Stimulated activated CD4-positive, alpha-beta T cell treated with anti-CD3 and anti-CD28 coated beads, Interleukin-4, amount 100 ng/mL, for 24 hours (primary cell): ENCODE measurements at regions not wholly inside any gene's neighbourhood (a gene's known extent, or its start where the extent isn't known, plus 50 kb on each side); places are given as distances from the start of the nearest gene placed in this dataset.
"Not testable (repeated sequence)": the region's sequence is repeated elsewhere in the genome, so short reads cannot be mapped to it uniquely, and the experiment has no call there.

Experiments used
- DNase-seq: peaks from one replicate; pipeline ENCODE4 v3.0.0-alpha.2; 2020

GRCh38 chr5:174453690-174454089 lies 270.7 kb upstream of the MSX2 start:
- no peak for DNase-seq

GRCh38 chr5:174454464-174454863 lies 269.9 kb upstream of the MSX2 start:
- no peak for DNase-seq

- DNase-seq, result no peak
Measured at GRCh38 chr5:174454890-174455289, 269.5 kb upstream of the MSX2 start.

GRCh38 chr5:174455301-174455700 lies 269.1 kb upstream of the MSX2 start:
- no peak for DNase-seq

GRCh38 chr5:174457141-174457678 lies 267.2 kb upstream of the MSX2 start:
- DNase-seq, result no peak

GRCh38 chr5:174459071-174459702 lies 265.2 kb upstream of the MSX2 start:
- no peak for DNase-seq

- no peak for DNase-seq
Measured at GRCh38 chr5:174459832-174460448, 264.4 kb upstream of the MSX2 start.

GRCh38 chr5:174462129-174462528 lies 262.3 kb upstream of the MSX2 start:
- DNase-seq, result no peak

- DNase-seq, result no peak
Measured at GRCh38 chr5:174464504-174465165, 259.7 kb upstream of the MSX2 start.

GRCh38 chr5:174471528-174471927 lies 252.9 kb upstream of the MSX2 start:
- not testable (repeated sequence) for DNase-seq

- no peak for DNase-seq
Measured at GRCh38 chr5:174472956-174473355, 251.4 kb upstream of the MSX2 start.

GRCh38 chr5:174476001-174476400 lies 248.4 kb upstream of the MSX2 start:
- DNase-seq, result not testable (repeated sequence)

- DNase-seq, result no peak
Measured at GRCh38 chr5:174479325-174479724, 245.1 kb upstream of the MSX2 start.

GRCh38 chr5:174481737-174482136 lies 242.6 kb upstream of the MSX2 start:
- DNase-seq, result no peak

GRCh38 chr5:174482607-174483024 lies 241.8 kb upstream of the MSX2 start:
- no peak for DNase-seq

- no peak for DNase-seq
Measured at GRCh38 chr5:174483411-174483810, 241.0 kb upstream of the MSX2 start.

GRCh38 chr5:174489215-174489614 lies 235.2 kb upstream of the MSX2 start:
- no peak for DNase-seq

- no peak for DNase-seq
Measured at GRCh38 chr5:174489920-174490597, 234.3 kb upstream of the MSX2 start.

- no peak for DNase-seq
Measured at GRCh38 chr5:174490728-174491127, 233.7 kb upstream of the MSX2 start.

- no peak for DNase-seq
Measured at GRCh38 chr5:174491265-174491664, 233.1 kb upstream of the MSX2 start.

GRCh38 chr5:174491761-174492350 lies 232.5 kb upstream of the MSX2 start:
- no peak for DNase-seq

GRCh38 chr5:174493530-174493929 lies 230.9 kb upstream of the MSX2 start:
- DNase-seq, result no peak

- not testable (repeated sequence) for DNase-seq
Measured at GRCh38 chr5:174497939-174498338, 226.4 kb upstream of the MSX2 start.
